Cerebellar nuclear complex (tissue), 1 donor: ENCODE measurements at regions not wholly inside any gene's neighbourhood (a gene's known extent, or its start where the extent isn't known, plus 50 kb on each side); places are given as distances from the start of the nearest gene placed in this dataset.

Experiments used
- DNase-seq, 2 experiments: peaks; one replicate each; lab custom pipeline; 2025; lab: John Stamatoyannopoulos, UW

GRCh38 chr18:45526114-45526841 is 89.0 kb upstream of the SLC14A2 start:
- no peak for DNase-seq

GRCh38 chr18:45527891-45528290 is 87.4 kb upstream of the SLC14A2 start:
- DNase-seq = no peak

GRCh38 chr18:45528712-45529336 is 86.5 kb upstream of the SLC14A2 start:
- DNase-seq = no peak

GRCh38 chr18:45538444-45538843 is 76.8 kb upstream of the SLC14A2 start:
- no peak for DNase-seq

- no peak for DNase-seq
These were observed 75.8 kb upstream of the SLC14A2 start for GRCh38 chr18:45539491-45539891.

- no peak for DNase-seq
These were observed 75.2 kb upstream of the SLC14A2 start for GRCh38 chr18:45540125-45540524.

GRCh38 chr18:45541421-45541820 is 73.9 kb upstream of the SLC14A2 start:
- DNase-seq = no peak

- no peak for DNase-seq
These were observed 73.2 kb upstream of the SLC14A2 start for GRCh38 chr18:45542043-45542442.

- no peak for DNase-seq
These were observed 67.4 kb upstream of the SLC14A2 start for GRCh38 chr18:45547910-45548309.

GRCh38 chr18:45548614-45549013 is 66.7 kb upstream of the SLC14A2 start:
- DNase-seq = no peak

- no peak for DNase-seq
These were observed 66.0 kb upstream of the SLC14A2 start for GRCh38 chr18:45549290-45549689.

- DNase-seq = no peak
These were observed 64.0 kb upstream of the SLC14A2 start for GRCh38 chr18:45551142-45551815.

- DNase-seq = no peak
These were observed 61.4 kb upstream of the SLC14A2 start for GRCh38 chr18:45553723-45554388.

- DNase-seq = no peak
These were observed 60.9 kb upstream of the SLC14A2 start for GRCh38 chr18:45554389-45554737.

GRCh38 chr18:45556222-45556621 is 59.1 kb upstream of the SLC14A2 start:
- no peak for DNase-seq

- no peak for DNase-seq
These were observed 58.0 kb upstream of the SLC14A2 start for GRCh38 chr18:45557287-45557686.

- DNase-seq = no peak
These were observed 57.5 kb upstream of the SLC14A2 start for GRCh38 chr18:45557779-45558178.

- no peak for DNase-seq
These were observed 56.0 kb upstream of the SLC14A2 start for GRCh38 chr18:45559258-45559657.

- DNase-seq = no peak
These were observed 54.4 kb upstream of the SLC14A2 start for GRCh38 chr18:45560870-45561269.

GRCh38 chr18:45562567-45563479 is 52.5 kb upstream of the SLC14A2 start:
- DNase-seq = no peak

- no peak for DNase-seq
These were observed 49.9 kb upstream of the SLC14A2 start for GRCh38 chr18:45565280-45565970.
